ENCODE measurements at regions not wholly inside any gene's neighbourhood (a gene's known extent, or its start where the extent isn't known, plus 50 kb on each side); places are given as distances from the start of the nearest gene placed in this dataset.

GRCh38 chr5:40001796-40002195, 577.0 kb upstream of the DAB2 start:
- TF ChIP-seq POLR2AphosphoS5 (IDR thresholded peaks at IDR 0.05) (no peak), CTCF (IDR thresholded peaks at IDR 0.05) (no peak), EP300 (IDR thresholded peaks at IDR 0.05; ENCODE audit: low read depth) (no peak), POLR2A (IDR thresholded peaks at IDR 0.05) (no peak)
- 93 to 98% methylated on average over 1 of the region's 1 CpG for WGBS, 2 donors (ENCODE audit: low coverage in 1 of 2)
- in situ Hi-C loops (cut with MboI; ENCODE audit: low pct_ligation_motif_present in 1 of 4, low pct_unique_long_range_greater_than_20kb in 1 of 4, low sequenced_read_pairs in 3 of 4) (no loop called here), intact Hi-C loops (cut with DNase I; ENCODE audit: low total_unique reads) (no loop called here)
- H3K27ac ChIP-seq = no peak overlapping the region
- no peaks in the 10 kb centered on the region for H3K4me1 ChIP-seq
- H3K4me3 ChIP-seq = no peak overlapping the region
- H3K9me3 ChIP-seq = peaks cover 0 to 7% of the 10 kb centered on the region in 2 donors
- no peak for DNase-seq
- no peaks in the 10 kb centered on the region for H3K36me3 ChIP-seq
- H3K27me3 ChIP-seq = no peaks in the 10 kb centered on the region

- H3K4me1 ChIP-seq = no peaks in the 10 kb centered on the region
- no peaks in the 10 kb centered on the region for H3K36me3 ChIP-seq
- H3K4me3 ChIP-seq = no peak overlapping the region
- H3K27me3 ChIP-seq = no peaks in the 10 kb centered on the region
- intact Hi-C loops (cut with DNase I; ENCODE audit: low total_unique reads) = loop anchor here (10.0 kb wide), 1 partner anchor 1756 kb away; no protein-coding TSS in a partner anchor
- peak; percentile 13 for DNase-seq
- in situ Hi-C loops (cut with MboI; ENCODE audit: low pct_ligation_motif_present in 1 of 4, low pct_unique_long_range_greater_than_20kb in 1 of 4, low sequenced_read_pairs in 3 of 4) = no loop called here
- peak overlapping the region in 3 of 4 donors; percentile 16 to 41 (median 20) for H3K27ac ChIP-seq
- H3K9me3 ChIP-seq = peaks cover 0 to 7% of the 10 kb centered on the region in 2 donors
- TF ChIP-seq POLR2AphosphoS5 (IDR thresholded peaks at IDR 0.05) (peak; percentile 45 to 81 (median 56)), CTCF (IDR thresholded peaks at IDR 0.05) (no peak)
Observed at GRCh38 chr5:39998518-39998917, 573.7 kb upstream of the DAB2 start.

GRCh38 chr5:39995990-39996389, 571.2 kb upstream of the DAB2 start:
- 80 to 100% methylated on average over 1 of the region's 1 CpG for WGBS, 2 donors (ENCODE audit: low coverage in 1 of 2)
- no peak overlapping the region for H3K27ac ChIP-seq
- DNase-seq = no peak
- no peaks in the 10 kb centered on the region for H3K36me3 ChIP-seq
- H3K4me1 ChIP-seq = no peaks in the 10 kb centered on the region
- intact Hi-C loops (cut with DNase I; ENCODE audit: low total_unique reads) (loop anchor here (10.0 kb wide), 1 partner anchor 1759 kb away; no protein-coding TSS in a partner anchor), in situ Hi-C loops (cut with MboI; ENCODE audit: low pct_ligation_motif_present in 1 of 4, low pct_unique_long_range_greater_than_20kb in 1 of 4, low sequenced_read_pairs in 3 of 4) (no loop called here)
- TF ChIP-seq EP300 (IDR thresholded peaks at IDR 0.05; ENCODE audit: low read depth) = no peak
- TF ChIP-seq POLR2A (IDR thresholded peaks at IDR 0.05) = no peak
- TF ChIP-seq CTCF (IDR thresholded peaks at IDR 0.05) = no peak
- no peak for TF ChIP-seq POLR2AphosphoS5 (IDR thresholded peaks at IDR 0.05)
- H3K4me3 ChIP-seq = no peak overlapping the region
- H3K9me3 ChIP-seq = no peaks in the 10 kb centered on the region
- no peaks in the 10 kb centered on the region for H3K27me3 ChIP-seq

- H3K4me1 ChIP-seq = no peaks in the 10 kb centered on the region
- 83% methylated on average over 2 of the region's 2 CpGs; no CpG with 5 or more reads in 1 of the 2 donors for WGBS, 2 donors (ENCODE audit: low coverage in 1 of 2)
- DNase-seq = no peak
- H3K4me3 ChIP-seq = no peak overlapping the region
- in situ Hi-C loops (cut with MboI; ENCODE audit: low pct_ligation_motif_present in 1 of 4, low pct_unique_long_range_greater_than_20kb in 1 of 4, low sequenced_read_pairs in 3 of 4) = no loop called here
- TF ChIP-seq EP300 (IDR thresholded peaks at IDR 0.05; ENCODE audit: low read depth) (no peak), POLR2AphosphoS5 (IDR thresholded peaks at IDR 0.05) (no peak), POLR2A (IDR thresholded peaks at IDR 0.05) (no peak), CTCF (IDR thresholded peaks at IDR 0.05) (no peak)
- intact Hi-C loops (cut with DNase I; ENCODE audit: low total_unique reads) = loop anchor here (10.0 kb wide), 1 partner anchor 1762 kb away; no protein-coding TSS in a partner anchor
- H3K9me3 ChIP-seq = no peaks in the 10 kb centered on the region
- H3K27ac ChIP-seq = no peak overlapping the region
- no peaks in the 10 kb centered on the region for H3K27me3 ChIP-seq
- H3K36me3 ChIP-seq = no peaks in the 10 kb centered on the region
Observed at GRCh38 chr5:39992617-39993202, 567.9 kb upstream of the DAB2 start.

Measured in transverse colon (tissue), 4 donors.